ENCODE measurements at regions not wholly inside any gene's neighbourhood (a gene's known extent, or its start where the extent isn't known, plus 50 kb on each side); places are given as distances from the start of the nearest gene placed in this dataset.
"Not testable (repeated sequence)": the region's sequence is repeated elsewhere in the genome, so short reads cannot be mapped to it uniquely, and the experiment has no call there.

DNA sequence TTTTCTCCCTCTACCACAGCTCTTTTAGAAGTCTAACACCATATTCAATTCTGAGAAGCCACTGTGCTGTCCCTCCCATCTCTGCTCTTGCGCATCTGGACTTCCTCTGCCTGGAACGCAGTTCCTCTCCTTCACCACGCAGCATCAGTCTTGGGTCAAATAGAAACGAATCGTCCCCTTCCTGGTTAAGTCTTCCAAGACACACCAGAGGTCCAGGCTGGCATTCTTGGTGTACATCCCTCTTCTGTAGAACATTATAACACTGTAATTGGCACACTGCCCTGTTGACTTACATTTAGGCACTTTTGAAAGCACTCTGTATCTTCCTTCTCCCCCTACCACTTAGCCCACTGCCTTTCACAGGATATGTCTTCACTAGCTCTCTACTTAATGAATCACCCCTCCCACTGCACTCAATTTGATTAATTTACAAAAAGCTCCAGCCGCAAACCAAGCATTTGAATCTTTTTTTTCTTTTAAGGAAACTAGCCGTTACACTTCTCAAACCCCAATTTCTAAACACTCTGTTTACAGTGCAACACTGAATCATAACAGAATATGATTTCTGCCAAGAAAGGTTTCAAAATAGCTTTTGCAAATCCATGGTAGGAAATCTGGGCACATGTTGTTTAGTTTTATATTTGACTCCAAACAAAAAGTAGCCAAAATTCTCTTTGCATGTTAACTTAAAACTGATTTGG, 140.8 kb upstream of the CARMIL1 start:
- ATAC-seq (peak; percentile 96), DNase-seq (ENCODE audit: low spot score) (peak; percentile 71)
- intact Hi-C loops (cut with DNase I): no loop called here

DNA sequence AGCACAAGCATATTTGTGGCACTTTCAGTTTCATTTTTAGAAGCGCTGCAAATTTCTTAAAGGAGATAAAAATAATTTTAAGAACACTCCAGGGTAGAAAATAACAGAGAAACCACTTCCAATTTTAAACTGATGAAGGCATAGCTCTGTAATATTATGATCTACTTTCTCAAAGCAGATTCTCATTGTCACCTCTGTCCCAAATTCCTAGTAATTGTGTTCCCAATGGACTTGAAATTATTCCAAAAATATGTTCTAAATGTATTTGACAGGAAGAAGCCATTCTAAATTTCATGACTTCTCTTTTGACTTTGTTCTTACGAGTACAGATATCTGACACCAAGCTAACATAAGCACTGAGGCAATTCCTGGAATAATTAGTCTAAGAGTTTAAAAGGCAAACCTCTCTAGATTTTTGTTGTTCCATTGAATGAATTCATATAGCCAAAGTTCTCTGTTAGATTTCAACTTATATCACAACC, 140.2 kb upstream of the CARMIL1 start:
- DNase-seq (ENCODE audit: low spot score) (no peak), ATAC-seq (no peak)
- intact Hi-C loops (cut with DNase I): no loop called here

- DNase-seq (ENCODE audit: low spot score); ATAC-seq; intact Hi-C loops (cut with DNase I): not testable (repeated sequence)
Measured at GRCh38 chr6:25139608-25140007, 139.6 kb upstream of the CARMIL1 start.

DNA sequence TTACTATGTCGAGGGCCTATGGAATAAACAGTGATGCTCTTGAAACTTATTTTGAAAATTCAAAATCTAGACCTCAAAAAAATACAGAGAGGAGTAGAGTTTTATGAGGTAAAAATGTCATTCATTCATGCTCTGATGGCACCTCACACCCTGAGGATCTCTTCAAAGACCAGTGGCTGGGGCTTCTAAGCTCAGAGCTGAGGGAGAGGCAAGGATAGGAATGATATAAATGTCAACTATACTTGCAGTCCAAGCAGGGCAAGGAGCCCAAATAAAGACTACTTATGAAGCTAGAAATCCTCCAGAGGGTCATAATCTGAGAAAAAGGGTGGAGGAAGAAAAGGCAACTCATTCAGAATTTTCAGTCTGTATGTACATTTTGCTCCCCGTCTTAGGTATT, 136.7 kb upstream of the CARMIL1 start:
- intact Hi-C loops (cut with DNase I): no loop called here
- no peak for DNase-seq (ENCODE audit: low spot score)
- ATAC-seq: no peak

- no peak for ATAC-seq
- DNase-seq (ENCODE audit: low spot score): no peak
- intact Hi-C loops (cut with DNase I): no loop called here
Measured at GRCh38 chr6:25144919-25145318, 134.3 kb upstream of the CARMIL1 start.

DNA sequence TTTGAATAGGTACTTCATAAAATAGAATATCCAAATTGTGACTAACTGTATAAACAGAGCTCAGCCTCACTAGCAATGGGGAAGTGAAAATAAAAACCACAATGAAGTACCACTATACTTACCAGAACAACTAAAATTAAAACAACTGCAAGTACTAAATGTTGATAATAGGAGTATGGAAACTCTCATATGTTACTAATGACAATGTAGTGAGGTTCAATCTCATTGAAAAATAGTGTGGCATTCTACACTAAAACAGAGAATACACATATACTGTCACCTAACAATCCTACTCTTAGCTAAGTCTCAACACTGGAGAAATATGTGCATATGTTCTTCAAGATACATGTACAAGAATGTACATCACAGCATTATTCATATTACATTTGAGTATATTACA, 132.0 kb upstream of the CARMIL1 start:
- no peak for DNase-seq (ENCODE audit: low spot score)
- intact Hi-C loops (cut with DNase I): no loop called here
- ATAC-seq: no peak

DNA sequence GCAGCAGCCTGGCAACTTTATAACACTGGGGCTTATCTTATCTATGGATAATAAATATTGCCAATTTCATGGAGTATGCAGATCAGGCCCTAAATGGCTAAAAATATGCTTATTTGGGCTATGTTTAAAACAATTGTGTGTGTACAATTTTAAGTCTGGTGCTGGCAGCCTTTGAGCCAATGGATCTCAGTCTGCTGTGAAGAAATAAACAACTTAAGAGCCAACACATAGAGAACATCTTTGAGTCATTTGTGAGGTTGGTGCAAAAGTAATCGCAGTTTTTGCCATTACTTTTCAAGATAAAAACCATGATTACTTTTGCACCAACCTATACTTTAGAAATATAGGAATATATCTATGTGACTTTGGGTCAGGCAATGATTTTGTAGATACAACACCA, 129.1 kb upstream of the CARMIL1 start:
- ATAC-seq: no peak
- no peak for DNase-seq (ENCODE audit: low spot score)
- intact Hi-C loops (cut with DNase I): no loop called here

DNA sequence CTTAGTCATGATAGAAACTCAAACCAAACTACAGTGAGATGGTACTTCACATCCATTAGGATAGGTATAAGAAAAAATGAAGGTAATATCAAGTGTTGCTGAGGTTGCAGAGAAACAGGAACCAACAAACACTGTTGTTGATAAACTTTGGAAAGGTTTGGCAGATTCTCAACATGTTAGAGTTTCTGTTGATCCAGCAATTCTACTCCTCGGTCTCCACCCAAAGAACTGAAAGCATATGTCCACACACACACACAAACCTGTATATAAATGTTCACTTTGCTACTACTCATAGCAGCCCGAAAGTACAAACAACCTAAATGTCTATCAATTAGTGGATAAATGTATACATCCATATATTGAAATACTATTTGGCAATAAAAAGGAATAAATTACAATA, 128.3 kb upstream of the CARMIL1 start:
- intact Hi-C loops (cut with DNase I): no loop called here
- DNase-seq (ENCODE audit: low spot score) (no peak), ATAC-seq (no peak)

DNA sequence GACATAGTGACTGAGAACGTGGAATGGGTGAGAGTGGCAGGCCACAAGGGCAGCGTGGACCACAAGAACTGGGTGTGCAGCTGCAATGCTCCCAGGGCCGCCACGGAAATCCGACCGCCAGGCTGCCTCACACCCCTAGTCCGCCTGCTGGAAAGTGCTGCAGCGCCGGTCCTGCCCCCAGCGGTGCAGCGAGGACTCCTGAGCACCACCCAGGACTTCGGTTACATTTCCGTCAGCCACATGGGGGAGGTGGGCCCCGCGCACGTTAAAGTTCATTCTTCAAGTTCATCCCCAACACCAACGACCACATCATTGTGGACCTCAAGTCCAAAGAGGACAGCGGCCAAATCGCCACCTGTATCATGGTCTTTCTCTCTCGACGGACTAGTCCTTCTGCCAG, 126.1 kb upstream of the CARMIL1 start:
- DNase-seq (ENCODE audit: low spot score) (no peak), ATAC-seq (no peak)
- intact Hi-C loops (cut with DNase I): no loop called here

GRCh38 chr6:25154034-25154596, 125.1 kb upstream of the CARMIL1 start:
- ATAC-seq (no peak), DNase-seq (ENCODE audit: low spot score) (no peak)
- intact Hi-C loops (cut with DNase I): no loop called here

- intact Hi-C loops (cut with DNase I): no loop called here
- no peak for DNase-seq (ENCODE audit: low spot score)
- ATAC-seq: no peak
Measured at GRCh38 chr6:25155211-25155610, 124.0 kb upstream of the CARMIL1 start.

GRCh38 chr6:25156123-25156522, 123.1 kb upstream of the CARMIL1 start:
- intact Hi-C loops (cut with DNase I): no loop called here
- no peak for DNase-seq (ENCODE audit: low spot score)
- ATAC-seq: no peak

GRCh38 chr6:25157183-25157582, 122.0 kb upstream of the CARMIL1 start:
- ATAC-seq (no peak), DNase-seq (ENCODE audit: low spot score) (no peak)
- intact Hi-C loops (cut with DNase I): no loop called here

- DNase-seq (ENCODE audit: low spot score) (no peak), ATAC-seq (no peak)
- intact Hi-C loops (cut with DNase I): no loop called here
Measured at GRCh38 chr6:25157842-25158241, 121.3 kb upstream of the CARMIL1 start.

DNA sequence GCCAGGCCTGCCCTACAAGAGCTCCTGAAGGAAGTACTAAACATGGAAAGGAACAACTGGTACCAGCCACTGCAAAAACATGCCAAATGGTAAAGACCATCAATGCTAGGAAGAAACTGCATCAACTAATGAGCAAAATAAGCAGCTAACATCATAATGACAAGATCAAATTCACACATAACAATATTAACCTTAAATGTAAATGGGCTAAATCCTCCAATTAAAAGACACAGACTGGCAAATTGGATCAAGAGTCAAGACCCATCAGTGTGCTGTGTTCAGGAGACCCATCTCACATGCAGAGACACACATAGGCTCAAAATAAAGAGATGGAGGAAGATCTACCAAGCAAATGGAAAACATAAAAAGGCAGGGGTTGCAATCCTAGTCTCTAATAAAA, 119.0 kb upstream of the CARMIL1 start:
- intact Hi-C loops (cut with DNase I): not testable (repeated sequence)

GRCh38 chr6:25165177-25165576, 114.0 kb upstream of the CARMIL1 start:
- no peak for ATAC-seq
- DNase-seq (ENCODE audit: low spot score): no peak
- intact Hi-C loops (cut with DNase I): no loop called here

More for the DNA sequence above, 119.0 kb upstream of the CARMIL1 start:
- DNase-seq (ENCODE audit: low spot score); ATAC-seq: not testable (repeated sequence)

- intact Hi-C loops (cut with DNase I): no loop called here
- ATAC-seq: no peak
Measured at GRCh38 chr6:25165800-25166199, 113.4 kb upstream of the CARMIL1 start.

DNA sequence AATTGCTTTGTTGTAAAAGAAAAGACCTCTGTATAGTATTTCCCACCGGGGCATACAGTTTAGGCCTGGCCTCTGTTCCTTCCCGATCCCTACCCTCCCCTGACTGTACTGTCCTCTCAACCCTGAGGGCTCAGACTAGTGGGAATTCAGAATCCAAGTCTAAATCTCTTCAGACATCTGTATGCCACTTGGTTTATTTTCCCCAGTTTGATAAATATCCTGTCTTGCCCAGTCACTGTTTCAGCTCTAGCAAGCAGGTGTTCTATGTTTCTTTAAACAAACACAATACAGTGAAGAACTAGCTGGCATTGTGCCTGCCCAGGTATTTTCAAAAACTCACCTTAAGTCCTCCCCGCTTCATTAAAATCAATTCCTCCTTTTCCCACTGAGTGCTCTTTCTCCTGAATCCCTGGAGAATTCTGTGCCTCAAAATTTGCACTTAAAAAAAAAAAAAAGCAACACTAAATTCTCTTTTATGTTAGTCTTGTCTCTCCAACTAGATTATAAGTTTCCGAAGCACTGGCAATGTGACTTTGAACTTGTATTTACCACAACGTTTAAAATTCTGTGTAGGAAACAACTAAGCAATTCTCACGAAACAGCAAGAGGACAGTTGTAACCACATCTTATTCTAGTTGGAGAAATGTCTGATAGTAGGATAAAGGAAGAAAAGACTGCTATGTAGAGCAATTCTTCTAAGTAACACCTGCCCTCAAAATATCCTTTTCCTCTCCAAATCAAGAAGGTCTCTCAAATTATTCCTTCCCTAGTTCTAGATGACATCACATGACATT, 112.0 kb upstream of the CARMIL1 start:
- ATAC-seq (no peak), DNase-seq (ENCODE audit: low spot score) (no peak)
- intact Hi-C loops (cut with DNase I): no loop called here

More at GRCh38 chr6:25165800-25166199, 113.4 kb upstream of the CARMIL1 start:
- DNase-seq (ENCODE audit: low spot score): no peak

DNA sequence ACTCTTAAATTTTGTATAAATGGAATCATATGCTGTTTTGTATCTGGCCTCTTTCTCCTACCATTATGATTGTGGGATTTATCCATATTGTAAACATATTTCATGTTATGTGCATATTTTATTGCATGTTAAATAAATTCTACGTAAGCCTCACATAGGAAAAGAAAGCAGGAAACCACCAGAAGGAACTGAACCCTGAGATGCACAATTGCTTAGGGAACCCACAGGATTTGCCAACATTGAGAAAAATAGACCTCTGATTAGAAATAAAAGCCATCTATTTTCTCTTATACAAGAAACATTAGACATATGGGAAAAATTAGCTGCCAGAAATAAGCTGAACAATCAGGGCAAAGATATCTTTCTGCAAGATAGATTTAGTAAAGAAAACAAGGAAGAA, 111.2 kb upstream of the CARMIL1 start:
- ATAC-seq (no peak), DNase-seq (ENCODE audit: low spot score) (no peak)
- intact Hi-C loops (cut with DNase I): no loop called here

- intact Hi-C loops (cut with DNase I): no loop called here
- ATAC-seq: no peak
- DNase-seq (ENCODE audit: low spot score): no peak
Measured at GRCh38 chr6:25168637-25169036, 110.5 kb upstream of the CARMIL1 start.
